RPMI8226 (cell line): ENCODE measurements at regions not wholly inside any gene's neighbourhood (a gene's known extent, or its start where the extent isn't known, plus 50 kb on each side); places are given as distances from the start of the nearest gene placed in this dataset.

Experiments
- DNase-seq: peaks from one replicate; pipeline ENCODE4 v3.0.0-alpha.2; 2015

DNA sequence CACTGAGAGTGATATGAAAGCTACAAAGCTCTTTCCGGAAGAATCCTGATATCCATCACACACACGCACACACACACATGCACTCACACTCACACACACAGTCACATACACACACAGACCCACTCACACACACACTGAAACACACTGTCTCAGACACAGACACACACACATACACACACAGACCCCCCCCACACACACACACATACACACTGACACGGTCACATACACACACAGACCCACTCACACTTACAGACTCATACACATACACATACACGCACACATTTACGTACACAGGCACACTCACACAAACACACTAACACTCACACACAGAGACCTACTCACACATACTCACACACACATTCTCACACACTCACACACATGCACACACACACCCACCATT is 58.6 kb downstream of the LIG4 start:
- no peak for DNase-seq

DNA sequence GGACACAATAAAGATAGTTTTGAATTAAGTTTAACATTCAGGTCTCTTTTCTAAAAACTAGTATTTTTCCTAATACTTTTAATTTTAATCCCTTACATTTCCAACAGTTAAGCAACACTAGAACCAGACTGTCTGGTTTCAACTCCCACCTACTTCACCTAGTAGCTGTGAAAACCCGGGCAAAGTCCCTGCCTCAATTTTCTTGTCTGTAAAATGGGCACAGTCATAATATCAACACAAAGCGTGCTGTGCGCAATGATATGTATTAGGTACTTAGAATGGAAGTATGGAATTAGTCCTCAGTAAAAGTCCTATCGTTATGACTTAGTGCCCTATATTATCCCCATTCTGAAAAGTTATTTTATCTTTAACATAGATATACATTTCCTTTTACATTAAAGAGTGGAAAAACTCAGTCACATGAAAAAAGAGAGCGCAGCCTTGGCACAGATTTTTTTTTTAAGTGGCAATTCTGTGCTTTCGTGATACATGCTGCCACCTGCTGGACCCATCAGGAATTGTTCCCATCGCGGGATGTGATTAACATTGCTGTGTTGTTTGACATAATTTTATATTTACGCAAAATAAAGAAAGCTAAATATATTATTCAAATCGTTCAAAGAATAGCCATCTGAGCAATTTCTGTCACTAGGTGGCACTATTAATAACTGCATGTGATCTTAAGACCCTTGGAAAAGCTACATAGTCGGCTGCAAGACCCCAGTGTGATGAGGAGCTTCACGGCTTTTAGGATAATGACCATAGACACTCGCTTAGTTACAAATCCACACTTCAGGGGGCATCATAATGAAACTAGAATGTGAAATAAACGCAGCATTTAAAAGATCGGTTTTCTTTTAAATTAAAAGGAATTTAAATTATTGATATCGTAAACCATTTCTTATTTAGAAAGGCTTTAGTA is 59.9 kb downstream of the LIG4 start:
- peak; percentile 31 for DNase-seq

DNA sequence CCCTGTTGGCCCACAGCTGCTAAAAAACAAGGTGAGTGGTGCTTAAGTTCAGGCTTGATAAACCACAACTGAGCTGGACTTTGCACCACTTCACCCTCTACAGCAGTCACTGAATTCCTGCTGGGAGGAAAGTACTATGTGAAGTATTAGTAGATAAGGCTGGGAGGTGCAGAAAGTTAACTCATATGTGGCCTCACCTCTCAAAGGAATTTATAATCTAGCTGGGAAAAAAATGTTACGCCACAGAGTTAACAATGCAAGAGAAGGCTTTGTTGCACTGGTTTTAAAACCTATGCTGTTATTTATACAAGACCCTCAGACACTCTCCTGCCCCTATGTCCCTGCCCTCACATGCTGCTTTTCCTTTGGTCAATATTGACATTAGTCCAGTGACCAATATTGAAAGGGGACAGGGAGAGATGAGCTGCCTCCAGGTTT is 60.9 kb downstream of the LIG4 start:
- no peak for DNase-seq

DNA sequence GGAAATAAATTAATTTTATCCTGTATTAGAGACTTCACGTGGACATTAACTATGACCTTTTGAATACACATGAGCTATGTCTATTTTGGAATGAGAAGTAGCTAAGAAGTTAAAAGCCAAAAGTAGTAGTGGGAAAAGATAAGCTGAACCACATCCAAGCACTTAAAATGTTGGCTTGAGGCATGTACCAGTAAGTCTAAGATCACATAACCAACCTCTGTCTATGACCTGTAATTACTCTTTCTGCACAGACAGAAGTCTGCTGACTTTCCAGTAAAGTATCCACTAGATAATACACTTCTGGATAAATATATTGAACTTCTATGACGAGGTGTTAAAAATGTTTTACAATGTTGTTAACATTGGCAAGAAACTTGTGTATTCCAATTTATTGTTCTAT is 68.7 kb downstream of the LIG4 start:
- no peak for DNase-seq

DNA sequence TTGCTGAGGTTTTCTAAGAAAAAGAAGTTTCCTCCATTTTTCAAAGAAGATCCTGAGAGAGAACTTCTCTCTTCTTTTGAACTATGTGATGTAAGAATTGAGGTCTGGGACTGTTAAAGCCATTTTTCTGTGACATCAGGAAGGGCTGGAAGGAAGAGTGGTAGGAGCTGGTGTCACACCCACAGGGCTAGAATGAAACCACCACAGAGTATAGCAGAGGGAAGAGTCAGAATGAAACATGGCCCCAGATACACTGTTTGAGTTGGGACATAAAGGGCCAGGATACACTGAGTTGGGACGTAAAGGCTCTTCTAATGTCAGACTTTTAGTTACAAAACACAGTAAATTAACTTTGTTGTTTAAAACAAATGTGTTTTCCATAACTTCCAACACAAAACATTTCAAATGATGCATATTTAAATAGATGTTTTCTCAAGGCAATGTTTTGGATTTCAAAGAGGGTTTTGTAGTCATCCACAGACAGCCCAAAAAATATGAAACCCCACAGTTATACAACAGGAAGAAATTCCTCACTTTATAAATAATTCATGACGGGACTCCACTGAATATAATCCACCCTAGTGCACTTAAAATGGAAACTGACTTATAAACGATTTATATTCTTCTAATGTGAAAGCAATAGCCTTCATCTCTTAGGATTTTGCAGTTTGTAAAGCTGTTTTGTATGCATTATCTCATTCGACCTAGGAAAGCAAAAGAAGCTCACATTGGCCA is 72.5 kb downstream of the LIG4 start:
- no peak for DNase-seq

DNA sequence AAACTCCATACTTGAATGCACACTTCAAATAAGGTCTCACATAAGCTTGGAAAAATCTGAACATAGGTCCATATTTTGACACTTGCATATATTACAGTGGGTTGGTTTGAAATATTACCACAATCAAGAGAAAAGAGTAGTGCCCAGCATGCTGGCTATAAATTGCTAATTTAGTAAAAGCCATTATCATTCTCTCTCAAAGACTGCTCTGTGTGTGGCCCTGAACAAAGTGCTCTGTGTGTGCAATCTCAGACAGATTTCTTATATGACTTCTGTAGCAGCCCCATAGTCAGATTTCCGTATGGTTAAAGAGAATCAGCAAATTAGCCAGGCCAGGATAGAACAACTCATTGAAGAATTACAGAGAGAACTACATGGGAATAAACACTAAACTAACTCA is 78.2 kb downstream of the LIG4 start:
- DNase-seq, result no peak

DNA sequence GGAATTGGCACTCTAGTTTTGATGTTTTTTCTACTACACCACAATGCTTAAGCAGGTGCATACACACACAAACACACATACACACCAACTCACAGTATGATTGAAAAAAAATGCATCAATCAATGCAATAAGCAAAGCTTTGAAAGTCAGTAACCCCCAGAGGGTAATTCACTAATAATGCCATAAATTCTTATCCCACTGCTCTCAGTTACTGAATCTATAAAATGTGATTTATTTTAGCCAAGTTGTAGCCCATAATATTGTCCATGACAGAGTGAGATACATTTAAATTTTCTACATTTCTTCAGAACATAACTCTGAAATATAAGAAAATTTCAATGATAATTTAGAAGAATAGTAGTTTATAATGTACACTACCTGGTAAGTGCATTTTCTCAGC is 87.9 kb downstream of the LIG4 start:
- DNase-seq, result no peak

DNA sequence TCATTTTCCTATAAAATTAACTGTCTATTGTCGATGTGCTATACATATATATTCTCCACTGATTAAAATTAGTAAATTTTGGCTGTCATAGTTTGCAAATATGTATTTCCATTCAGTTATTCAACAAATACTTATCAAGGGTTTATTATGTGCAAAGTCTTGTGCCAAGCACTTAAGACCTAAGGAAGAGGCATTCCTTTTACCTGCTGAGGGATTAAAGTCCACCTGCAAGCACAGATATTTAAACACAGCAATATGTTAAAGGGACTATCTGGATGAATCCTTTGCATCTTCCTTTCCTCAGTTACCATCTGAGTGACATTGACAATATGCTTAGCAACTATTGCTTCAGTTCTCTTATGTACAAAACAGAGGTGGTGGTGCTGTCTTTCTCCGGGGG is 89.3 kb downstream of the LIG4 start:
- DNase-seq, result no peak

DNA sequence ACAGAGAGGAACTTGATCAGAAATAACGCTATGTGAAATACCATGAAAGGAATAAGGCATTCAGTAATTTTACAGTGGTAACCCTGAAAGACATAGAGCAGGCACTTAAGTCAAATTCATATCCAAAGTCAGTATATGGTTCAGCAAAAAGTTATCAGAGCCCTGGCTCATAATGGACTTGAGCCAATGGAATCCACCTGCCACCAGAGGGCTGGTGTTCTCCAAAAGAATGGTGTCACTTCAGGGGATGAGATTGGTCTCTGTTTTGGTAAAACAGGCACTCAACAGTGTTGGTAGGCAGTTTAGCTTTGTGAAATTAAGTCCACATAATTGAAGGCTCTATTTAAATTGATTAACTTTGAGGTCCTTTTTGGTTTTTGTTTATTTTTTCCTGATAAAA is 93.9 kb downstream of the LIG4 start:
- DNase-seq, result no peak

DNA sequence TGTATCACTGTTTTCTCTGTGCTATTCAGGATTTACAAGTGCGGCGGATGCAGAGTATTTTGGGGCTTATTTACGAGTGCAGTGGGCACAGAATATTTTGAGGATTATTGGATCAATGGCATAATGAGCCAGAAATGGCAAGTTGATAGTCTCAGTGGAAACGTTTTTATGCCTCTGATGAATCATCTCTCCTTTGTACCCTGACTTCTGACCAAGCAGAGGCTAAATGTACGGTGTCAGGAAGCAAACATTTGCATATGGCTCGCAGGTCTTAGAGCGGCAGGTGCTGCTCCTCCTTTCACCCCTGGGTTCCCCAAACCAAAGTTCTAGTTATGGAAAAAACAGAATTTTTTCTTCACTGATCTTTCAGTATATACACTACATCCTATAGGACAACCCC is 94.5 kb downstream of the LIG4 start:
- DNase-seq, result no peak

DNA sequence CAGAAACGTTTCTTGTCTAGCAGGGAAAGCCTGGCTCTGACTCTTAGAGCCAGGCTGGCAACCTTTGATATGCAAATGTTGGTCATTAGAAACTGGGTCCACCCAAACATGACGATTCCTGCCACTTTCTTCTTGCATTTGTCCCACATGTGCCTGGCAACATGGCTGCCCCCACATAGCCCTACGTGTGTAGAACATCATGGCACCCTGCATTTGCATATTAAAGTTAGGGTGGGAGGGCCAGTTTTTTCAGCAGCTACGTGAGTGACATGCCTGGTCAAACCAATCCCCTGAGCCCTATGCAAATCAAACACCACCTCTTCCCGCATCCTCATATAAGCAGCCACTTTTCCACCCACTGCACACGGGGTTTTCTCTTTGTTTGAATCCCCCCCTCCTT is 95.0 kb downstream of the LIG4 start:
- no peak for DNase-seq

DNA sequence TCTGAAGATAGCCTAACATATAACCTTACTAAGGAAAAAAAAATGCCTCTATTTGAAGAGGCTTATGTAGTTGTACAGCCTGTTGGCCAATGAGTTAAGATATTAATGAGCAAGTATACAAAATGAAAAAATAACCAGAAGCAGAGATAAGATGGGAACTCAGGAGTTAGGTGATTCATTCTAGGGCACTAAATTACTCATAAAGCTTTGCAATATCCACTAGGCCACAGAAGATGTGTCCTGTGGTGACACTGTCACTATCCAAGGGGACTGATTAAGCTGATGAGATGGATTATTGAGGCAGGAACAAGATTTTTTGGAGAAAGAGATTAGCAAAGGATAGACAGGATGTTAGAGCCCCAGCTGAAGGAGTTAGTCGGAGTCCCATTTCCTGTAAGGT is 99.6 kb downstream of the LIG4 start:
- DNase-seq, result no peak

DNA sequence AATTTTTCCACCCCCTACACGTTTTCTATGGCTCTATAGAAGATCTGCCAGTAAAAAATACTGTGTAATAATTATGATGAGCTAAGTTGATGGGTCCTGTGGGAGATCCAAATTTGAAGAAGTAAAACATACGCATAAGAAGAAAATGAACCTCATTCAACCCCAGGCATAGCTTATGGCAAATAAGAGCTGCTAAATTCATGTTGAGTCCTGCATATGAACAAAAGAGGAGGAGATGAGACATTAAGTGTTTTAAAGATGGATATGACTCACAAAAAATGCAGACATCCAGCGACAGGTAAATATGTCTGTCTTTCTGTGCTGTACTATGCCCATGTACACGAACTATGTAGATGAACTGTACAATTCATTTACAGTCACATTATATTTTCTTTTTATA is 101.9 kb downstream of the LIG4 start:
- no peak for DNase-seq

DNA sequence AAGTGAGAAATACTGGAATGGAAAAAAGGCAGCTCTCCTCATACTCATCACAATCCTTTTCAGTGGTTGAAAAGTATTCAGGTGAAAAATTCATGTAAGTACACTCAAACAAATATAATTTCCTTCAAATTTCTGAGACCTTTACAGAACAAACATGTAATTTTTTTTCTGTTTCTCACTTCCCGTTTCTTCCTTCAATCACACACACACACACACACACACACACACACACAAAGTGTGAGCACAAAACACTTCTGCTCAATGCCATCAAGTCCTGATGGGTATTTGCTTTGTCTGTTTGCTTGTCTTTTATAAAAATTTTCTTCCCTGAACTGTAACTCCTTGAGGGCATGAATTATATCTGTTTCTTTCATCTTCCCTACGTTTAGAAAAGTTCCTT is 110.6 kb downstream of the LIG4 start:
- DNase-seq, result no peak

DNA sequence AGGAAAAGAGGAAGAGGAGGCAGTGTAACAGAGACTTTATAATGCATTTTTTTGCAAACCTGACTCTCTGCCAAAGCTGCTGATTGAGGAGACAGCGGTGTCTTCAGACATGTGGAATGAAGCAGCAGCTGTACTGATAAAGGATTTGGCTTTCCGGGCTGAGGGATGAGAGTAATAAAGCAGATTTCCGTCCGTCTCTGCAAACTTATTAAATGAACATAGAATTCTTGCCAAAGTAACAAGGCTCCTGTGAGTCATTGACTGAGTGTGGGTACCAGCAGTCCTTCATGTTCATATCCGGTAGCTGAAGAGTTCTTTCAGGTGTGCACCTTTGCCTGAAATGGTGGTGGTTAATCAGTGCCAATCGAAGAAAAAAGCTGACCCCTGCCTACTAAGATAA is 112.6 kb downstream of the LIG4 start:
- DNase-seq, result no peak

DNA sequence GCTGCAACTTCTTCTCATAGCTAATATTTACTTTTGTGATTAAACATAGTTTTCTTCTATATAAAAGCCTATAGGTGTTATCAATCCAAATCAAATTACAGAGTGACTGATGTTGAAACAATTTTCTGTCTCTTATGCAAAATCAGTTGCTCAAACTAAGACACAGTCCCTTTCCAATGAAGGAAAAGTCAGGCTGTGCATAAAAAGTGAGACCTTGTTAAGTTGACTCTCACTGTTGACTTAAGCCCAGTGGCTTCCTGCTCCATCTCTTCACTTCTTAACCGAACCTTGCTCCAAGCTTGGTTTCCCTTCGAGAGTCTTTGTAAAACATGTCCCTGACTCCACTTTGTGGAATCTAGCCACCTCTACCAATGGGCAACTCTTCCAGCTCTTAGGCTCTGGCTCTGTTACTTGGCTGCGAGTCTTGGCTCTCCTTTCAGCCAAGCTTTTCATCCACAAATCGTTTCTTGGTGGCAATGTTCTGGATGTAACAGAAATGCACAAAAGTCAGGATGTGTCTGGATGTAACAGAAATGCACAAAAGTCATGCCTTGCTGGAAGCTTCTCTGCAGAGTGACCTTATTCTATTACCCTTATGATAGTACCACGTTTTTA is 118.9 kb downstream of the LIG4 start:
- DNase-seq, result no peak

DNA sequence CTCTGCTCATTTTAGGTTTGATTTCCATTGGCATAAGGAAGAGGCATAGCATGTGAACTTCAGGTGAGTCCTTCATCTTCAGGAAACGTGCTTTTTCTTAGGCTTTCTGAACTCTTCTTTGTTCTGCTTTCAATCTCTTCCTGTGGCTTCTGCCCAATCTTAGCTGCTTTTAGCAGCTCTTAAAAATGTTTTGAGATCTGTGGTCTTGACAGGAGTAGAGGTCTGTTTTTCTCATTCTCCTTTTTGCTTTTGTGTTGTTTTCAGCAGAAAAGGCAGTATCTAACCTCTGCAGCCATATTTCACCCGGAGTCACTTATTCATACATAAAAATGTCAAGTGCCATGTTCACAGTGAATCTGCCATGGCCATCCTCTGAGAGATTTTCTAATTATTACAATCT is 120.3 kb downstream of the LIG4 start:
- DNase-seq, result no peak

DNA sequence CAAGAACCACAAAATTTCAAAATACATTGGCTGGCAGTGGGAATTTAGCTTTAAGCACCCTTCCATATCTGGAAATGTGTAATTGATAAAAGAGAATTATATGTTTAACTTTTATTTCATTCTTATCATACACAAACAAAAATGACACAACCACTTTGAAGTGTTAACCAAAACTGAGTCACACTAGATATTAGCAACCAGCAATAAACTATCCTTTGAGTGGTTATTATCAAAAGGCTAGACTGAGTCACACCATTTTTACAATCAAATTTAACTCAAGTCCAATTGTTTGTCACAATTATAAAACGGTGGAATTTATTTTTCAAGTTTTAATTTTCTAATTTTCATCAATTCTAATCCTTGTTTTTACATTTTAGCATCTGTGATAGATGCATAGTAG is 121.7 kb downstream of the LIG4 start:
- DNase-seq, result no peak

DNA sequence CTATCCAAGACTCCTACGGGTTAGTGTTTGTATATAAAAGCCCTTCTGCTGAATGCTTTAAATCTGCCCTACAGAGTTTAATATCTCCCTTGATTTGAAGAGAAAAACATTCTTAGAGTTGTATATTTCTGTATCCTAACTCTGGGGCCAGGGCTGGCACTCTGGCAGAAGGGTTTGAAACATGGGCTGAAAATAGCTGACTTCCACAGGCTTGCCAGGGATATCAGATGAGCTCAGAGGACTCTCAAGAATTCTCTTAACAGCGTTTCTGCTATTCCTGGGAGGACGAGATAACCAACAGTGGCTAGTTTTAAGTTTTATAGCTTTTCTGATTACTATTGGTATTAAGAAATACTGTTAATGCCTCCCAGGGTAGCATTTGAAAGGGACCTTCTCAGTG is 127.5 kb downstream of the LIG4 start:
- DNase-seq, result no peak

DNA sequence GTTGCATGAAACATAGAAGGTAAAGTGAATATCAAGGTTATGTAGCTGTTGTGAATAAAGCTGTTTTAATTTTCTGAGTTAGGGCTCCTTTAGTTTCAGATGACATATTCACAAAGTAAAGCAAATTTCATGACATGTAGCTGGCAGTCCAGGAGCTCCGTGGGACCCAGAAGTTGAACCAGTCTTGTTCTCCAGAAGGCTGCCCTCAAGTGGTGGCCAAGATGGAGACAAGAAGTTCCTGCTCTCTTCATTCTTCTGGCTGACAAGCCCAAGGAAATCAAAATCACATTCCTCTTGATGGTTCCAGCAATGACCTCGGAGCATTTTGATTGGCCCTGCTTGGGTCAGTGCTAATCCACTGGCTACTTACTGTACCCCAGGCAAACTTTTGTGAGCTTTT is 128.7 kb downstream of the LIG4 start:
- peak; percentile 6 for DNase-seq

DNA sequence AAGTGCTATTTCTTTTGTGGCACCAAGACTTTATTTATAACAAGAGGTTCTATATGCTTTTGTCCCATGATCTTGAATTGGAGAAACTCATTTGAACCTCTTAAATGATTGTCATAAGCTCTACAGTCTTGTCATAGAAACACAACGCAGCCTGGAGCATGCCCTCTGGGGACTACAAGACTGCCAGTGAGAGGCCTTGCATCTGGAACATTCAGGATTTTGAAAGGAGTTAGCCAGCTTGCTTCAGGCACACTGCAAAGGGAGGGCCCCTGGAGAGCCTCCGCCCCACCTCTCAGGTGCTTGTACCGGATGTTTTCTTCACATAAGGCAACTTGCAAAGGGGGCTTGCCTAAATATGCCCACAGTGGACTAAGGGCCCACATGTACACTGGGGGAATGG is 130.5 kb downstream of the LIG4 start:
- no peak for DNase-seq

DNA sequence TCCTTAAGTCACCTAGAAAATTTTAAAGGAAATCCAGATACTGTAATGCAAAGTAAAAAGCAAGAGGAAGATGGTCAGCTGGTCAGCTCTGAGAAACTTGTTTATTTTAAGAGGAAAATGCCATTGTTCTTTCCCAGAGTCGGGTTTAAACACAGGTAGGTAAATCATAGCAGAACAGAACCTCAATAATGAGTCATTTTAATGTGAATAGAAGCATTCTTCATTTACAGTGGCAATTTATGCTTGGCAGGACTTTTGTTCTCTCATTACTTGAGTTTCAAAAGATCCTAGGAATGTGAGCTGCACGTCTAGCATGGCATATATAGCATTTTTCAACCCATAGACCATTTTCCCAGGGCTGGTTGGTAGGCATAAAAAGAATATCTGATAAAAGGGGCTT is 132.3 kb downstream of the LIG4 start:
- no peak for DNase-seq

DNA sequence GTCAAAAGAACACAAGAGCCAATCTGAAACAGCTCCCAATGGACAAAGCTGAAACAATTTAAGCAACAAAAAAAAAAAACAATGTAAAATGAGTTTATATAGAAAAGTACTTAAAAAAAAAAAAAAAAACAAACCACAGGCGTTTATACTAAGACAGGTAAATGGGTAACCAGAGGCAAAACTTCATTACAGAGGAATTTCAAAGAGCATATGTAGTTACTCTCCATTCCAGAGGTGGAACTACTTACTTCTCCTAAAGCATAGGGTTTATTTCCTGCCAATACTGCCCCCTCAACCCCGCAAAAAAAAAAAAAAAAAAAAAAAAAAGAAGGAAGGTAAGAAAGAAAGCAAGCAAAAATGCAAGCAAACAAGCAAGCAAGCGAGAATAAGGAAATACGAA is 132.9 kb downstream of the LIG4 start:
- no peak for DNase-seq

DNA sequence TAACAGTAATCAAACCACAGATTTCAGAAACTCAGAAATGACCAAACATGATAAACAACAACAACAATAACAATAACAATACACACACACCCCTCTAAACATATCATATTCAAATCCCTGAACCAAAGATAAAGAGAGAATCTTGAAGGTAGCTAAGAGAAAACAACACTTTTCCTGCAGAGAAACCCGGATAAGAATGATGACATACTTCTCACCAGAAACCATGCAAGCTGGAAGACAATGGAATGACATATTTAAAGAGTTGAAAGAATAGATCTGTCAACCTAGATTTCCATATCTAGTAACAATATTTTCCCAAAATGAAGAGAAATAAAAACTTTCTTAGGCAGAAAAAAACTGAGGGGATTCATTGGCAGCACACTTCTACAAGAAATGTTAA is 138.1 kb downstream of the LIG4 start:
- DNase-seq, result no peak
